NCI-H1092 (cell line): ENCODE measurements at regions not wholly inside any gene's neighbourhood (a gene's known extent, or its start where the extent isn't known, plus 50 kb on each side); places are given as distances from the start of the nearest gene placed in this dataset.
"Not testable (repeated sequence)": the region's sequence is repeated elsewhere in the genome, so short reads cannot be mapped to it uniquely, and the experiment has no call there.

ENCODE experiments used
- DNase-seq: peaks from one replicate; lab custom pipeline; 2025; lab: John Stamatoyannopoulos, UW

DNA sequence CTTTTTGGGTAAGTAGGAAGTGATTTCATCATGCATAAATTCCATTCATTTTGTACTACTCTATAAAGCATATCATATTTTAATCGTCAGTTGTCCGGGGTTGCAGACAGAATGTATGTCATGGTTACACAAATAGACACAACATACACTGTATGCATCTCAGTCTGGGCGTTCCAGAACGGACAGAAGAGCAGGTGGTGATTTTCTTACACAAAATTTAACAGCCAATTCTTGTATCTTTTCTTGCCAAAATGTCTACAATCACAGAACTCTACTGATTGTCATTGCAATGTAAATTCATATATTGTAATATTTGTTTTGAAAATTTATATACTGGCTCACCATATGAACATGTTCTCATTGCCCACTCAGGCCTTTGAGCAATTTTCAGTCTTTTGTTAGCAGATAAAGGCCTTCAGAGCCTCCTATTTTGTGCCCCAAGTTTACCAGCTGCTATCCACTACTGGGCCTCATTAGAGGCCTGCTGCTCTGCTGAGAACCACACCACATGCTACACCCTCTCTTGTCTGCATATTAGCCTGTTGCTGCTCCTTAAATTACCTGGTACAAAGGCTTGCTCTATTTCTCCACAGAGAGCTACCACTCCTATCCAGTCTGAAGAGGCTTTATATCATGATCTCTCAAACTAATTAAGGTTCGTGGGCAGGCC, 61.5 kb downstream of the PRDM13 start:
- DNase-seq: peak; percentile 76

DNA sequence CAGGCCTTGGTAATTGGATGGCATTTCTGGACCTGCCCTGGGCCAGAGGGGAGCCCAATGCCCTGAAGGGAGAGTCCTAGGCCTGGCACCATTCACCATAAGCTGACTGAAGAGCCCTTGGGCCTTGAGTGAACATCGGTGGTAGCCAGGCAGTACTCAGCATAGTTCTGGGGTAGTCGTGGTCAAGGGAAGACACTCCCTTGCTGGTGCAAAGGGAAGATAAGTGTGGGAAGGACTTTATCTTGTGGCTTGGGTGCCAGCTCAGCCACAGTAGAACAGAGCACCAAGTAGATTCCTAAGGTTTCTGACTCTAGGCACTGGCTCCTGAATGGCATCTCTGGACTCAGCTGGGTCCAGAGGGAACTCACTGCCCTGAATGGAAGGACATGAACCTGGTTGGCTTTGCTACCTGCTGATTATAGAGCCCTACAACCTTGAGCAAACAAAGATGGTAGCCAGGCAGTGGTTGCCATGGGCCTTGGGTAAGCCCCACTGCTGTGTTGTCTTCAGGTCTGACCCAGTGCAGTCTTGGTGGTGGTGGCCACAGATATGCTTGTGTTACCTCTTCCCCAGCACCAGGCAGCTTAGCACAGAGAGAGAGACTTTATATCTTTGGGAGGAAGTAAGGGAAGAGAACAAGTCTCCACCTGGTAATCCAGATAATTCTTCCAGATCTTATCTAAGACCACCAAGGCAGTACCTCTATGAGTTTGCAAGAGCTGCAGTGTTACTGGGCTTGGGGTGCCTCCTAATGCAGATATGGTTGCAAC, 83.5 kb downstream of the PRDM13 start:
- no peak for DNase-seq

DNA sequence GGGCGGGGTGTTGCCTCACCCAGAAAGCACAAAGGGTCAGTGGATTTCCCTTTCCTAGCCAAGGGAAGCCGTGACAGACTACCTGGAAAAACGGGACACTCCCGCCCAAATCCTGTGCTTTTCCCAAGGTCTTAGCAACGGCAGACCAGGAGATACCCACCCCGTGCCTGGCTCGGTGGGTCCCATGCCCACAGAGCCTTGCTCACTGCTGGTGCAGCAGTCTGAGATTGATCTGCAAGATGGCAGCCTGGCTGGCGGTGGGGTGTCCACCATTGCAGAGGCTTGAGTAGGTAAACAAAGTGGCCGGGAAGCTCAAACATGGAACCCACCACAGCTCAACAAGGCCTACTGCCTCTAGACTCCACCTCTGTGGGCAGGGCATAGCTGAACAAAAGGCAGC, 95.7 kb downstream of the PRDM13 start:
- DNase-seq: not testable (repeated sequence)

DNA sequence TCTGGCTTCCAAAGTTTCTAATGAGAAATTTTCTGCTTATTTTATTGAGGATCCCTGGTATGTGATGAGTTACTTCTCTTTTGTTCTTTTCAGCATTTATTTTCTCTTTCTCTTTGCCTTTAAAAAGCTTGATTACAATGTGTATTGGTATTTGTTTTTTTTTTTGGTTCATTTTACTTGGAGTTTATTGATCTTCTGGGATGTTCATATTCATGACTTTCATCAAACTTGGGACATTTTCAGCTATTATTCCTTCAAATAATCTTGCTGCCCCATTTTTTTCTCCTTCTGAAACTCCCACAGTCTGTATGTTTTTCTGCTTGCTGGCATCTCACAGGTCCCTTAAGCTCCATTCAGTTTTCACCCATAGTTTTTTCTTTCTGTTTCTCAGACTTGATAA, 102.4 kb downstream of the PRDM13 start:
- DNase-seq: no peak

DNA sequence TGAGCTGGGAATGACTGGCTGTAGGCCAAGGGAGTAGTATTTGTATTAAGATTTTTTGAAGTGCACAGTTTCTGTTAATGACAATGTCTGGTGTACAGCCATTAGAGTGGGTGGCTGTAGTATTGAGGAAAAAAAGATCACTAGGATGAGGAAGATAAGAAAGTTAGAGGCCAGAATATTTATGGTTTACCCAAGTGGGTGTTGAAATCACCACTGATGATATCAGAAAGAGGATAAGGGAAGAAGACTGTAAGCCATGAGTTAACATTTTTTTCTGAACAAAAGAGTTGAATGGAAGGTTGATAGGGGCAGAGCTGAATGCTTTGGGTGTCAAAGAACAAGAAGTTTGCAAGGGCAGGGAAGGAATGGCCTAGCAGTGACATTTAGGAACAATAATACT, 104.7 kb downstream of the PRDM13 start:
- no peak for DNase-seq

DNA sequence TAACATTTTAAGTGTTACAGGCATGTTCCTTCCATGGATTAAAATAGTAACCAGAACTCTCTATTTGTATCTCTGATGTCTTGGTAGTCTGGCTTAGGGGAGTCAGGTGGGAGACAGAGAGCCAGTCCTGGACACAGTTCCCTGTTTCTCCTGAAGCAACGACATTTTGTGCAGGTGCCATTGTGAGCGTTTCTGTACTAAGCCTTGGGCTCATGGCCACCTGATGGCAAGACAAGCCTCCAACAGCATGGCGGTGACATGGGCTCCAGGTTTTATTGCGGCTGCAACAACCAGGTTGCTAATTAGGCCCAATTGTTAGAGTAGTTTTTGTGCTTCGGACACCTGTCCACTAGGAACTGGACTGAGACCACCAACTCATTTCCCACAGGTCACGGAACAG, 105.3 kb downstream of the PRDM13 start:
- DNase-seq: no peak

DNA sequence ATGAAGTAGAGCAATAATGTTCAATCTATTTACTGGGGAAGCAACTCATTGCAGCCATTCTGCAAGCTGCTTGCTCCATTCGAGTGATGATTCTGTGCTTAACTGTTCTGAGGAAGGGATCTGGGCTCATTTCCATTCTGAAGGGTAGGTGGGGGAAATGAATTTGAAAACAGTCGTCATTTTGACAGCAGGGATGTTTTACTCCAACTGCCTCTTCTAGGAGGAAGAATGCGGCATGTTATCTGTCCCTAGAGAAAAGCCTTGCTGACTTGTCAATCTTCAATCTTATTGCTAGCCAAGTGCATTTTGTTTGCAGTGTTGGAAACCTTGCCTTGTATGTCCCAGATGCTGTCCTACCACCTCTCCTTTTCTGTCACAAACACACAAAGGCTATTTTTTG, 105.9 kb downstream of the PRDM13 start:
- no peak for DNase-seq

DNA sequence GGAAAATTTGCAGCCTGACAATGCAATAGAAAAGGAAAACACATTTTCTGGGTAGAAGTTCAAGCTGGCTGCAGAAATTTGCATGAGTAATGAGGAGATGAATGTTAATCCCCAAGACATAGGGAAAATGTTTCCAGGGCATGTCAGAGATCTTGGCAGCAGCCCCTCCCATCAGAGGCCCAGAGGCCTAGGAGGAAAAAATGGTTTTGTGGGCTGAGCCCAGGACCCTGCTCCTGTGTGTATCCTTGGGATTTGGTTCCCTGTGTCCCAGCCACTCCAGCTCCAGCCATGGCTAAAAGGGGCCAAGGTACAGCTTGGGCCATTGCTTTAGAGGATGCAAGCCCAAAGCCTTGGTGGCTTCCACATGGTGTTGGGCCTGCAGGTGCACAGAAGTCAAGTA, 115.4 kb downstream of the PRDM13 start:
- not testable (repeated sequence) for DNase-seq

DNA sequence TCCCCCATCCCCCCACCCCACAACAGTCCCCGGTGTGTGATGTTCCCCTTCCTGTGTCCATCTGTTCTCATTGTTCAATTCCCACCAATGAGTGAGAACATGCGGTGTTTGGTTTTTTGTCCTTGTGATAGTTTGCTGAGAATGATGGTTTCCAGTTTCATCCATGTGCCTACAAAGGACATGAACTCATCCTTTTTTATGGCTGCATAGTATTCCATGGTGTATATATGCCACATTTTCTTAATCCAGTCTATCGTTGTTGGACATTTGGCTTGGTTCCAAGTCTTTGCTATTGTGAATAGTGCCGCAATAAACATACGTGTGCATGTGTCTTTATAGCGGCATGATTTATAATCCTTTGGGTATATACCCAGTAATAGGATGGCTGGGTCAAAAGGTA, 123.6 kb downstream of the PRDM13 start:
- DNase-seq: not testable (repeated sequence)

DNA sequence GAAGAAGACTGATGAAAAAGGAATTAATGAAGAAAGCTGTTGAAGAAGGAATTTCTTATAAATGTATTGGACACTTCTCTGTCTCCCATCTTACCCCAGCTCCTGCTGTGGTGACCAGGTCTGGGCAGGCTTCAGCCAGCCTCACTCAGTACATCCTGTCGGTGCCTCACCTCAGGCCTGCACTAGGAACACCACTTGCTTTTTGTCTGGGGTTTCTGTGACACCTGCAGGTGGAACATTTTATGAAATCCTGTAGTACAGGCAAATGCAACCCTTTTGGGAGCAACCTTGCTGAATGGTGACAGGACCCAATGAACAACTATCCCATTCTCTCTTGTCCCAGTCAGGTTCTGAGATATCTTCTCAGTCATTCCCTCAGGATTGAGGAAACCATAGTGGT, 129.7 kb downstream of the PRDM13 start:
- no peak for DNase-seq

DNA sequence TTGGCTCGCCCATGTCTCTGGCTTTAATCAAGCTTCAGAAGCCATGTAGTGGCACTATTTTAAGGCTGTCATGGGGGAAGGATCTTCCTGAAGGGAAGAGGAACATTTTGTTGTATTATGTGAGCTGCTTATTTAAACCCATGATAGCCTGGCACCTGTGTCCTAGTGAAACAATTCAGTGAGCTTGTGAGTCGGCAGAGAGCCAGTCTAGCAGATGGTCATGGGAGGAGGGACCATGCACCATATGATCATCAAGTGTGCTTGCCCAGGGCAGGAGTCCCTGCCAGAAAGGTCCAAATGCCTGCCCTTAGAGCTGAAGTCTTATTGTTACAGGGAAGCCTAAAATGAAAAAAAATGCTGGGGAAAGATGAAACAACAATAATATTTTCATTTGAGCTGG, 132.9 kb downstream of the PRDM13 start:
- DNase-seq: peak; percentile 33

DNA sequence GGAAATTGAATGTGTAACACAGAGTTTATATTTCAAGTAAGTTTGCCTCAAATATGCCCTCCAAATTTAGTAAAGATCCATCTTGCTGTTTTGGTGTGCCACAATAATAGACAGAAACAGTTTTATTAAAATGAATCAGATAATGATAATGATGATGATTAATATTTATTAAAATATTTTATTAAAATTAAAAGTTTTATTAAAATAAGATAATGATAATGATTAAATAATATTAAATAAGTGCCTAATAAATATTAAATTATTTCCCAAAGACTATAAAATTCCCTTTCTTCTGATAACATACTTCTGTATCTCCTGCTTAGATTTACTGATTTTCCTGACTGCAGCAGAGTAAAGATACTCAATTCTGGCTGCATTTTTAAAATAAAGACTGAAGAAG, 134.5 kb downstream of the PRDM13 start:
- DNase-seq: no peak

DNA sequence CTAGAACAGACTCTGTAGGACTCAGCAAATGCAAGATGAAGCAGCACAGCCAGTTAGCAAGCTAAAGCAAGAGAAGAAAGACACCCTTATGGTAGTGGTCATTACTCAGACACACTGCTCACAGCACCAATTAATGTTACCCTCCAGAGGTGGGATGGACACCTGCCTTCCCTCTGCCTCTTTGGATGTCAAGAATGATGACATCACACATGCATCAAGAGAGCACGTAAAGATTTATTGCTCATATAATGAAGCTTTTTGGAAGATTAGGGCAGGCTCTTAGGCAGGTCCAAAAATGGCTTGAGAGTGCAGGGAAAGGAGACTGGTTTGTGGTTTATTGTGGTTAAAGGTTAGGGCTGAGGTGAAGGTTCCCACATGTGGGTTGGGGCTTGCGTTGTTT, 137.0 kb downstream of the PRDM13 start:
- DNase-seq: no peak

DNA sequence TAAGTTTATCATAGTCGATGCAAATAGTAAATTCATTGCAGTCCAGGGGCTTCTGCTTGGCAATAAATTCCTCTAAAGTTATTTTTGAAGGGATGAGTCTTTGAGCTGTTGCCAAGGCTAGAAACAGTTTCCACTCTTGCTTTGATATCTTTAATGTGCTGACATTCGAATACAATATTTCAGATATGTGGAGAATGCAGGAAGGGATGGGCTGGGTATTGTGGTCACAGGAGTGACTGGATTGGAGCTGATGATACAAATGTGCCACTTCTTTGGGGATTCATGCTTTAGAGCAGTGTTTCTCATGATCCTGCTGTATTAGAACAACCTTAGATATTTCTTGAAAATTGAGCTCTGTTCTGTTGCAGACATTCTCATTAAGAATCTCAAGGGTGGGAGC, 139.0 kb downstream of the PRDM13 start:
- DNase-seq: no peak

DNA sequence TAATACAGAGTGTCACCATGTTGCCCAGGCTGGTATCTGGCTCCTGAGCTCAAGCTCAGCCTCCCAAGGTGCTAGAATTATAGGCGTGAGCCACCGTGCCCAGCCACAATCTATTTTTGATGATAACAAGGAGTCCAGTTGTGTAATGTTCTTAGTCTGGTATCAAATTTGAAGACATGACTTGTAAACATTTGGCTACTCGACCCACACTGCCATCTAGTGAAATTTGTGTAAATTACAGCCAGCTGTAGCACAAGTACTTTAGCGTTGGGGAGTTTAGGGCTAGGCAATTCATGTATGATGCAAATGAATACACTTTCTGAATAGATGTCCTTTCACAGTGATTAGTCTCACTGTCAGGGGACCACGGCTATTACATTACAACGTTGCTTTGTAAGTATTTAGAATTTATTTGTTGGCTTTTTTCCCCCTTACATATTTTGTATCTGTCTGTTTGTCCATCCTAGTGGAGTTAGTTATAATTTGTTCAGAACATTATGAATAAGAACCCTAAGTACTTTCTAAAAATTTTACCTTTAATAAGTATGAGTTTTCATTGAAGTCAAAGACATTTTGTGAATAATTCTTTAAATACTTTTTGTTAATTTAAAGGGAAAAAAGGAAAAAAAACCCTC, 139.7 kb downstream of the PRDM13 start:
- peak; percentile 41 for DNase-seq

DNA sequence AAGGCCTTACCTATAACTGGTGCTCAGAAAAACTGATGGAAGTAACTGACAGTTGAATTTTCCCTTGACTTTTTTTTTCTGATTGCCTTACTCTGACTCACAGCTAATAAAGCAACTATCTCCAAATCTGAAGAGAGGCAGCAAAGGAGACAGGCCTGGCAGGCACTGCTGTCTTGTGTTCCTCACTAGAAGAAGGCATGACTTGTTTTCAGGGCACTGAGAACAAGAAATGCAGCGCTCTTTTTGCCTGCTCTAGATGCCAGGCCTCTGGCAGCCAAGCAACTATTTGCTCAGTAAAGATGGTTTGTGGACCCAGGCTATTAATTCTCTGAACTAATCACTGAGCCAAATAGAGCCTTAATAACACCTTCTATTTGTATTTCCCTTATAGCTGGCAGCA, 155.1 kb downstream of the PRDM13 start:
- no peak for DNase-seq

DNA sequence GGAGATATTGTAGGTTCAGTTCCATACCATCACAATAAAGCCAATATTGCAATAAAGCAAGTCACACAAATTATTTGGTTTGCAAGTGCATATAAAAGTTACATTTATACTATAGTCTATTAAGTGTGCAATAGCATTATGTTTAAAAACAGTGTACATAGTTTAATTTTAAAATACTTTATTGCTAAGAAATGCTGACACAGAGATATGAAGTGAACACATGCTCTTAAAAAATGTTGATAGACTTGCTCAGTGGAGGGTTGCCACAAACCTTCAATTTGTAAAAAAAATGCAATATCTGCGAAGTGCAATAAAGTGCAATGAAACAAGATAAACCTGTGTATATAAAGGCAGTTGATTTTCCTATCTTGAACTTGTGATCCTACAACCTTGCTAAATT, 161.5 kb downstream of the PRDM13 start:
- DNase-seq: no peak

DNA sequence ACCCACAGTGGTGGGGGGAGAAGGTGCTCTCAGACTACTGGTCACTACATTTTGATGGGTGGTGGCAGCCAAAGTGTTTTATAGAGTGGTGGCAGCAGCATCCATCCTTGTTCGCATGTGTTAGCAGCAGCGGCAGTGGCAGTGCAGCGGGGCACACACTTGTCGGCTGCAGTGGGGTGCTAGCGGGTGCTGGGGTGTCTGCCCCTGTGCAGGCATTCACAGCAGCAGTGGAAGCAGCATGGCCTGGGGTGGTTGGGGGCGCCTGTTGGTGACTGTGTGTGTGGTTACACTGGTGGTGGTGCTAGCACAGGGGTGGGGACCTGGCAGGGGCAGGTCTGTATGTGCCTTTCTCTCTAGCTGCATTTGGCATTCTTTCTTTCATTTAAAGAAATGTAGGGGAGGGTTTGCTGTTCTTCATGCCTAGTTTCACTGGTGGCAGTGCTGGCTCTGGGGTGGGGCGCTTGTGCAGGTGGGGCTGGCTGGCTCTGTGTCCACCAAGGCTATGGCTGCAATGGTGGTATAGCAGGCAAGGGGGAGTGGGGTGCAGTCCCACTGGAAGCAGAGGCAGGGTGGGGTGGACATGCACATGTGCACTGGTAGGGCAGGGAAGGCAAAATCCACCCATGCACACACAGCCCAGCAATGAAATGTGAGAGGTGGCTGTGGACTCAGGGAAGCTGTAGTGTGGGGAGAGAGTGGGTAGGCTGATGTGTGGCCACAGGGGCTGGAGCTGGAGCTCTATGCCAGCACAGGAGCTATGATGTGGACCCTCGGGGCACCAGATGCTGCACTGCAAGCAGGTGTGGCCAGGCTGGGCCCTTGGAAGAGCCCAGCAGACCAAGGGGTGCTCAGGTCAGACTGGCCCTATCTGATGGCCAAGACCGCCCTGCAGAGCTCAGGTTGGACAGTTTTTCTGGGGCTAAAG, 173.3 kb downstream of the PRDM13 start:
- DNase-seq: no peak

DNA sequence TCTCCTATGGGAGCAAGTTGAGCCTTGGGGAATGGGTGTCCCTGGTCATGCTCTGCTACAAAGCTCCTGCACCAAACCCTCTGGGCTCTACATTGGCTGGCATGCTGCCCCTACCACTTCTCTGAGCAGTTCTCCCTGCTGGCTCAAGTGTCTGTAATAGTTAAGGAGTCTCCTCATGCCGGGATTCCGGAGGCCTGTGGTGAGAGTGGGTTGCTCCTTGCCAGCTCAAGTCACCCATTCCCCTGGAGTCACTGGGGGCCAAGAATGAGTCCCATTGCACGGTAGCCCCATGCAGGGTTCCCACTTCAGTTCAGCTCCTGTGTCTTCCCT, 173.9 kb downstream of the PRDM13 start:
- DNase-seq: no peak

DNA sequence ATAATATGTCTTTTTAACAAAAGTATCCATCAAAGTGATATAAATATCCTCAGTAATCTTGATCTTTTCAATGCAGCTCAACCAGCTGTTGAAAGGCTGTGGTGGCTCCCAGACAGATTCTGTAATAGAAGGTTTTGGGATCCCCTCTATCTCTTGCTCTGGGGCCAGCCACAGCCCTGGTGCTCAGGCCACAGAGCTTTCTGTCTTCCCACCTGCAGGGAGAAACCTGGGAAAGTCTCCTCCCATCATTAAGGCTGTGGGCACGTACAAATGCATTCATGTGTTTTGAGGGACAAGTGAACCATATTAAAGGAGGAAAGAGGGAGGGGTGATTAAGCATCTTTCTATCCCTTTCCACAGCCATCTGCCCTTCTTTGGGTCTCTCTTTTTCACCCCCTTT, 183.1 kb downstream of the PRDM13 start:
- DNase-seq: no peak

DNA sequence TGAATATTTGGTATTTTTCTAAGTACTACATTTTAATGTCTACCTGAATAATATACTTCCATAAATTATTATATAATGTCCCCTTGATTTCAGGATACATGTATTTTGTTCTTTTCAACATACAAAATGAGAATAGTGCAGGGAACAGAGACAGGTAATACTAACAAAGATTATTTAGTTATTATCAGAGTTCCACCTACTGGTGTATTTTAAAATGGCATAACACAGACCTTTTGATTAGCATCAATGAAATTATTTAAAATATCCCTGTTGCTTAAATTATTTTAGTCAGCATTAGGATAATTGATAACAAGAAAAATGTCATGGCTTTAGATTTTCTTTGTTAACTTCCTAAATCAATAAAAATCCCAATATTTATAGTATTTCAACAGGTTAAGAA, 184.0 kb downstream of the PRDM13 start:
- no peak for DNase-seq

DNA sequence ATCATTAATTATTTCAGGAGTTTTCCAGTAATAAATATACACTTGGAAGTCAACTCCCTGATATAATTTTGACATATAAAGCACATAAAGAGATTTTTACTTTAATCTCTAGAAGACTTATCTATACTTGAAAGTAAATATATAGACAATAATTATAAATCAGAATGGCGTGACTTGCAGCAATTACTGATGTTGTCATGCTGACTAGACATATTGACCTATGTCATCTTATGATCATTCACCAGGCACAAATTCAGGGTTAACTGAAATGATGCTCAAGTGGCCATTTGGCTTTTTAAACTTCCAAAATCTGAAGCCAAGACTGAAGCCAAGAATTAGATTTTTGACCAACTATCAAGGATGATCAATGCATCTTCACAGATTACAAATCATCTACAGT, 192.2 kb downstream of the MCHR2 start:
- no peak for DNase-seq
